ENCODE measurements at regions not wholly inside any gene's neighbourhood (a gene's known extent, or its start where the extent isn't known, plus 50 kb on each side); places are given as distances from the start of the nearest gene placed in this dataset.
"Not testable (repeated sequence)": the region's sequence is repeated elsewhere in the genome, so short reads cannot be mapped to it uniquely, and the experiment has no call there.

GRCh38 chr1:46878173-46878782 is 63.0 kb downstream of the CYP4A11 start:
- not testable (repeated sequence) for H3K9me3 Mint-ChIP-seq; H3K36me3 Mint-ChIP-seq; H3K4me3 Mint-ChIP-seq; H3K27ac Mint-ChIP-seq; H3K4me1 Mint-ChIP-seq; DNase-seq (ENCODE audit: low spot score in 2 of 2, unreplicated experiment in 2 of 2); H3K27me3 Mint-ChIP-seq (ENCODE audit: low read depth)
- TF ChIP-seq CTCF (IDR thresholded peaks at IDR 0.05; ENCODE audit: unreplicated experiment) = peak; percentile 45

- not testable (repeated sequence) for H3K4me1 Mint-ChIP-seq; H3K9me3 Mint-ChIP-seq; H3K27ac Mint-ChIP-seq; H3K27me3 Mint-ChIP-seq (ENCODE audit: low read depth); H3K4me3 Mint-ChIP-seq; DNase-seq (ENCODE audit: low spot score in 2 of 2, unreplicated experiment in 2 of 2); H3K36me3 Mint-ChIP-seq
Observed at GRCh38 chr1:46876093-46876492, 65.2 kb downstream of the CYP4A11 start.

Measured in mesothelial cell of epicardium (in vitro differentiated cells).